HCEC 1CT (cell line): ENCODE measurements at regions not wholly inside any gene's neighbourhood (a gene's known extent, or its start where the extent isn't known, plus 50 kb on each side); places are given as distances from the start of the nearest gene placed in this dataset.

ENCODE experiments used
- DNase-seq: peaks from one replicate; pipeline ENCODE4 v3.0.0-alpha.2; 2017

DNA sequence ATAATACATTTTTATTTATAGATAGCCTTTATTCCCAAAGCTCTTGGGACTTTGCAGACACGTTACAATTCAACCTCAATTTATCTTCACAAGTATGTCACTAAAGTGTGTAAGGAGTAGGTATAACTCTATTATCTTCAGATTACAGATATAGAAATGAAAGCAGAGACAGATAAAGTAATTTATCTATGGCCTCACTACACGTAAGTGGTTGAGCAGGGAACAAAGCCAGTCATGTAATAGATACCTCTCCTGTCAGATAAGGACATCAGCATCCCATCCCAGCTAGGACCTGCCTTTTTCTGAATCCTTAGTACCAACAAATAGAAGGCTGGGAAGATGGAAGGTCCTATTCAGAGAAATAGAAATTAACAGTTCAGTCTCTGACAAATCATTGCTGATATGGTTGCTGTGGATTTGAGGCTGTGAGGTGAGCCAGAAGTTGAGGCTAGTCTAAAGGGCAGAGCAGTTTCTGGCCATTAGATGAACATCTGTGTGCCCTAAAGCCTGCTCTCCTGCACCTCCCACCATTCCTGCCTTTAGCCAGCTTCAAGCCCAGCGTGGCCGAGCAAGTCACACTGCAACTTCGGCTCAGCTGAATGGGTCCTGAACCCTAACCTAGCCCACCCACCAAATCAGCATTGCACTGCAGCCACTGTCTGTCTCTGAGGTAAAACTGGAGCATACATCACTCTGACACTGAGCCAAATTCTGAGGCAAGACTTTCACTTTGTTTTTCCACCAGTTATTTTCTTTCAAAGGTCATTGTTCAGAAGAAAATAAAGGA lies 71.1 kb upstream of the PLEKHA5 start:
- no peak for DNase-seq

DNA sequence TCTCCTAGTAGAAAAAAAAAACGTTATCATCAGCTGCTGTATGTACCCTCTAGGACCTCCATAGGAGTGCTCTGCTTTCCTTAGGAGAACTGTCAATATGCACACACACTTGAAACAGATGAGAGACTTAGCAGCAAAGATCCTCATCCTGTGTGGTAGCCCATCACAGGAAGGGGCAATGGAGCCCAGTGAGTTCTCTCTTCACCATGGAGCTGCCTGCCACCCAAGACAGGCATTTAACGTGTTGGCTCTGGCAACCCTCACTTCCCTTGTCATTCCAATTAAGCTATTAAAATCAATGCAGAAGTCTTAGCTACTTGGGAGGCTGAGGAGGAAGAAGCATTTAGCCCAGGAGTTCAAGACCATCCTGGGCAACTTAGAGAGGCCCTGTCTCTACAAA lies 64.8 kb upstream of the PLEKHA5 start:
- no peak for DNase-seq

DNA sequence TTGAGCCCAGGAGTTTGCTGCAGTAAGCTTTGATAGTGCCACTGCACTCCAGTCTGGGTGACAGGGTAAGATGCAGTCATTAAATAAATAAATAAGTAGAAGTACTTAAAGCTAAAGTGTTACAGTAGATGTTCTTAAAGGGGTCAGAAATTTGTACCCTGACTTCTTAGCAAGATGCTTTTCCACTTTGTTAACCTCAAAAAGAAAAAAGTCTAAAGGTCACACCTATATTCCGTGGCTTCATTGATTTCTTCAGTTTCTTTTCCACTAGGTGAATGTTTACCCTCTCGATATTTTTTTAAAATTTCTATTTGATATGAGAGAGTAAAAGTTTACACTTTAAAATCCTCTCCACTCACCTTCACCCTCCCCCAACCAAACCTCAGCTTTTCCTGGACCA lies 64.3 kb upstream of the PLEKHA5 start:
- DNase-seq = no peak

DNA sequence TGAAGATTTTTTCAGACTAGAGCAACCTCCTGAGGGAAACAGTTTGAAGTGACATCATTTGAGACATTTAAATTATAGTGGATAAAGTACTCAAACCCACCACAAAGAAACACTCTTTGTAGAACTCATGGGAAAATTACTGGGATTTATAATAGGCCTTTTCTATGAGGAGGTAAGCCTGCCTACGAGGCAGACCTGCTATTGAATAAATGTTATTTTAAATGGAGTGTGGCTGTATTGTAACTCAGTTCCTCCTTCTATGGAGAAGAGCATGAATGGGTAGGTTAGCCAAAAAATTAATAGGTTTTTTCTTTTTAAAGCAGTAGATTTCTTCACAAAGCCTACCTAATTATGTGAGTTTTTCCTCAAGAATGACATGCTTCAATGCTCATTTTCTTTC lies 63.7 kb upstream of the PLEKHA5 start:
- no peak for DNase-seq

DNA sequence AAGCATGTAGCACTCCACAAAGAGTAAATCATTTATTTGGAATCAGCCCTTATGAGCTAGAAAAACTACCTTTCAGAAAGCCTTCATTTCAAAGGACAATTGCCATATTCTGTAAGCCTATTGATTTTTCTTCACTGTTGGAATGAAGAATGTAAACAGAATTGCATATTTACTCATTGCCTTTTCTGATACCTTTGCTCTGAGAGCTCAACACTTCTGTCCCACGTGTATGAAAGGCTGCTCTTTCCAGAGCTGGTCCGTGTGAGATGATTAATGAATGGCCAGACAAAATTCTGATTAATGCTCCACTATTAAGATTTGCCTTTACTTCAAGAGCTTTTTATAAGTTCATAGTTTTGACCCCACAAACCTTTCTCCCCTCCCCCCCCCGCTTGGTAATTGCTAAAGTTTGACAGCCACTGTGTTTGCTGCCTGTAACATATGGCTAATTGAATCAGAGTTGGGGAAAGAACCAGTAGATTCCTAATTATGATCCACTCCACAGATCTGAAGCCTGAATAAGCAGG lies 63.0 kb upstream of the PLEKHA5 start:
- DNase-seq = no peak

DNA sequence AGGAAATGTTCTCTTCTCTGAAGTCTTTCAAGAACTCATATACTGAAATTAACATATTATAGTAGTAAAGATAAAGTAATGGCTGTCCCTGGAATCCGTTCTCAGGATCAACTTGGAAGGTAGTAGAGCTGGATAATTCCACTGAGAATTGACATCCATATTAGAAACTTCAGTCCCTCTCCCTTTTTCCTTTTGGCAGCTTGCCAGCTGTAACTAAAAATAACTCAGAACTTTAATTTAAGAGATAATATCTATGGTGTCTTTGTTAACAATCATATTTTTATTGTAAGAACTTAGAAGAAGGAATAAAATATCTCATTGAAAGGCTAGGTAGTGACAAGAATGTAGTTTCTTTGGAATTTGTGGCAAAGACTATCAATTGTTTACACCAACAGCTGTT lies 61.4 kb upstream of the PLEKHA5 start:
- DNase-seq = no peak

DNA sequence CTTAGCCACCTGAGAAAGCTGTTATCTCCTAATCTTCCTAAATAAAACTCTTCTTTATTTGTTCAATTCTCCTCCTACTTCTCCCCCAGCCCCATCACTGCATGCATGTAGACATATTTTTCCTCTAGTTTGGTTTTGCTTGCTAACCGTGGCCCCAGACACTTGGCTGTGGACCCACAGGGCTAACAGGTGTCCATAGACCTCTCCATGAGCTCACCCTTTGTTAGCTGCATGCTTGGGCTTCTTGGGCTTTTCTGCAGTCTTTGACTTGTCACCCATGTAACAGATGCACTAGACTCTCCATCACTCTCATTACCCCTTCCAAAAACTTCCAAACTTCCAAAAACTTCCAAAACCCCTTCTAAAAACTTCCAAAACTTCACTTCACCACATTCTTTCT lies 59.2 kb upstream of the PLEKHA5 start:
- no peak for DNase-seq

DNA sequence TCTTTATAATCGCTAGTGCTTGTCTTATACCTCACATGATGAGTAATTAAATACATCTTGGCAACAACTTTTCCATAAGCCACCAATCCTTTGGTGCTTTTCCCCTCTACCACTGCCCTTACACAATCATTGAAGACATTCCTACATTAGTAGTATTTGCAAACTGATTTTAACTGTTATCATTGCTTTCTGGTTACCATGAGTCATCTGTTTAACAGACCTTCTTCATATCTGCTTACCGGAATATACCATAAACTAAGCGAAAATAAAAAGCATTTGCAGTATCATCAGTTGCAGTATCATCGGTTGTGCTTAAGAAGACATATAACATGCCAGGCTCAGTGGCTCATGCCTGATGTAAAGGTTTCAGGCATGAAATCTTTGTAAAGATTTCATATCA lies 54.8 kb upstream of the PLEKHA5 start:
- no peak for DNase-seq

DNA sequence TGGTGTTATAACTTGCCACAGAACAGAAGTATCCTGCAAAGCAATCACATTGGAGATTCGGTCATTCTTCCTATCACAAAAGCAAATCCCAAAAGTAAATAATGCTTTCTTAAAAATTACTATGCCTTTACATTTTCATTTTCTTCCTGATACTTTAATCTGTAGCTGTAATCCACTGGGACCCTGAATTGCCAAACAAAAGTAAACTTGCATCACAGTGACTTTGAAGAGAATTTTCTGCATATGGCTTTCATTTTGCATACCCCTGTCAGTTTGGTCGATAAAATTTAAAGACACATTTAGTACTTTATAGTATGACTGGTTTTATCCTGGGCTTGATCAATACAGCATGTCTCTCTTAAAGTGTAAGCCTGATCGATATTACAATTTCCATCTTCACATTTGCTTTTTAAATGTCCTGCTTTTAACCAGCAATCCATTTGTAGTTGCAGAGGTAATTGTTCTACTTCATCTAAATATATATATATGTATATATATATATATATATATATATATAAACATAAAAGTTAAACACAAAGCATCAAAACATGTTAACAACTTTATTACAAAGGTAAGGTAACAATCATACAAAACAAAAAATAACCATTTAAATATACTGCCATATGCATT lies 53.7 kb upstream of the PLEKHA5 start:
- no peak for DNase-seq
